Activated naive CD8-positive, alpha-beta T cell treated with anti-CD3 and anti-CD28 coated beads, Interleukin-2, amount 50 U/mL, for 24 hours (primary cell): ENCODE measurements at regions not wholly inside any gene's neighbourhood (a gene's known extent, or its start where the extent isn't known, plus 50 kb on each side); places are given as distances from the start of the nearest gene placed in this dataset.
"Not testable (repeated sequence)": the region's sequence is repeated elsewhere in the genome, so short reads cannot be mapped to it uniquely, and the experiment has no call there.

ENCODE experiments used
- ATAC-seq: fragments of 150-1000 bp; cut with Tn5 transposase; one replicate; pipeline ENCODE4 v1.10.0; 2021
- DNase-seq: peaks from one replicate; pipeline ENCODE4 v3.0.0; 2021
- H3K27ac Mint-ChIP-seq: one replicate; pipeline ENCODE4 v1.8.0; 2021; ENCODE audit warnings: mild to moderate bottlenecking, mixed read lengths
- H3K27me3 Mint-ChIP-seq: one replicate; pipeline ENCODE4 v1.8.0; 2021; ENCODE audit warnings: mixed read lengths
- H3K36me3 Mint-ChIP-seq: one replicate; pipeline ENCODE4 v1.8.0; 2021; ENCODE audit warnings: low read depth, mixed read lengths
- H3K4me1 Mint-ChIP-seq: one replicate; pipeline ENCODE4 v1.8.0; 2021; ENCODE audit warnings: mixed read lengths
- H3K4me3 Mint-ChIP-seq: one replicate; pipeline ENCODE4 v1.8.0; 2021; ENCODE audit warnings: mild to moderate bottlenecking, moderate library complexity, mixed read lengths
- H3K9me3 Mint-ChIP-seq: one replicate; pipeline ENCODE4 v1.8.0; 2021; ENCODE audit warnings: mixed read lengths

GRCh38 chr4:79772510-79772909, 300.5 kb downstream of the ANTXR2 start:
- H3K27ac Mint-ChIP-seq: no peak overlapping the region
- ATAC-seq (no peak), DNase-seq (no peak)
- H3K9me3 Mint-ChIP-seq: peaks cover 60% of the 10 kb centered on the region
- no peaks in the 10 kb centered on the region for H3K27me3 Mint-ChIP-seq
- no peaks in the 10 kb centered on the region for H3K4me1 Mint-ChIP-seq
- no peaks in the 10 kb centered on the region for H3K36me3 Mint-ChIP-seq
- H3K4me3 Mint-ChIP-seq: no peak overlapping the region

- DNase-seq (no peak), ATAC-seq (no peak)
- Mint-ChIP-seq H3K9me3 (peaks cover 11% of the 10 kb centered on the region), H3K4me3 (no peak overlapping the region), H3K27ac (no peak overlapping the region), H3K4me1 (no peaks in the 10 kb centered on the region), H3K27me3 (peaks cover 1% of the 10 kb centered on the region), H3K36me3 (no peaks in the 10 kb centered on the region)
These were observed 308.9 kb downstream of the ANTXR2 start for GRCh38 chr4:79764120-79764519.

GRCh38 chr4:79763486-79764075, 309.4 kb downstream of the ANTXR2 start:
- Mint-ChIP-seq H3K36me3 (no peaks in the 10 kb centered on the region), H3K4me1 (no peaks in the 10 kb centered on the region)

GRCh38 chr4:79759793-79760192, 313.2 kb downstream of the ANTXR2 start:
- DNase-seq: no peak
- Mint-ChIP-seq H3K36me3 (no peaks in the 10 kb centered on the region), H3K4me3 (no peak overlapping the region), H3K27ac (no peak overlapping the region), H3K4me1 (no peaks in the 10 kb centered on the region), H3K9me3 (no peaks in the 10 kb centered on the region), H3K27me3 (peaks cover 1% of the 10 kb centered on the region)
- no peak for ATAC-seq

More at GRCh38 chr4:79763486-79764075, 309.4 kb downstream of the ANTXR2 start:
- peaks cover 1% of the 10 kb centered on the region for H3K27me3 Mint-ChIP-seq
- H3K27ac Mint-ChIP-seq: no peak overlapping the region
- peaks cover 11% of the 10 kb centered on the region for H3K9me3 Mint-ChIP-seq
- ATAC-seq: no peak
- no peak for DNase-seq
- no peak overlapping the region for H3K4me3 Mint-ChIP-seq

- H3K36me3 Mint-ChIP-seq: no peaks in the 10 kb centered on the region
- H3K4me3 Mint-ChIP-seq: no peak overlapping the region
- H3K9me3 Mint-ChIP-seq: no peaks in the 10 kb centered on the region
- ATAC-seq (no peak), DNase-seq (no peak)
- H3K27ac Mint-ChIP-seq: no peak overlapping the region
- no peaks in the 10 kb centered on the region for H3K4me1 Mint-ChIP-seq
- H3K27me3 Mint-ChIP-seq: peaks cover 2% of the 10 kb centered on the region
These were observed 315.4 kb downstream of the ANTXR2 start for GRCh38 chr4:79757600-79757999.

- no peak overlapping the region for H3K27ac Mint-ChIP-seq
These were observed 316.7 kb downstream of the ANTXR2 start for GRCh38 chr4:79756140-79756895.

GRCh38 chr4:79748835-79749234, 324.2 kb downstream of the ANTXR2 start:
- Mint-ChIP-seq H3K36me3 (no peaks in the 10 kb centered on the region), H3K4me1 (no peaks in the 10 kb centered on the region), H3K9me3 (no peaks in the 10 kb centered on the region), H3K27ac (no peak overlapping the region), H3K27me3 (peaks cover 6% of the 10 kb centered on the region), H3K4me3 (no peak overlapping the region)
- DNase-seq (no peak), ATAC-seq (no peak)

More at GRCh38 chr4:79756140-79756895, 316.7 kb downstream of the ANTXR2 start:
- DNase-seq (no peak), ATAC-seq (no peak)
- H3K4me3 Mint-ChIP-seq: no peak overlapping the region
- H3K27me3 Mint-ChIP-seq: peaks cover 2% of the 10 kb centered on the region
- H3K36me3 Mint-ChIP-seq: no peaks in the 10 kb centered on the region
- no peaks in the 10 kb centered on the region for H3K4me1 Mint-ChIP-seq
- no peaks in the 10 kb centered on the region for H3K9me3 Mint-ChIP-seq

GRCh38 chr4:79747252-79747651, 325.8 kb downstream of the ANTXR2 start:
- H3K36me3 Mint-ChIP-seq: no peaks in the 10 kb centered on the region
- ATAC-seq (no peak), DNase-seq (no peak)
- peaks cover 8% of the 10 kb centered on the region for H3K27me3 Mint-ChIP-seq
- H3K4me1 Mint-ChIP-seq: no peaks in the 10 kb centered on the region
- no peaks in the 10 kb centered on the region for H3K9me3 Mint-ChIP-seq
- H3K4me3 Mint-ChIP-seq: no peak overlapping the region
- H3K27ac Mint-ChIP-seq: no peak overlapping the region

GRCh38 chr4:79743014-79743413, 330.0 kb downstream of the ANTXR2 start:
- no peaks in the 10 kb centered on the region for H3K36me3 Mint-ChIP-seq
- H3K27me3 Mint-ChIP-seq: peaks cover 8% of the 10 kb centered on the region
- no peaks in the 10 kb centered on the region for H3K4me1 Mint-ChIP-seq
- no peaks in the 10 kb centered on the region for H3K9me3 Mint-ChIP-seq
- H3K27ac Mint-ChIP-seq: no peak overlapping the region
- no peak overlapping the region for H3K4me3 Mint-ChIP-seq
- DNase-seq (no peak), ATAC-seq (no peak)

- no peak for DNase-seq
- no peaks in the 10 kb centered on the region for H3K36me3 Mint-ChIP-seq
- H3K4me3 Mint-ChIP-seq: no peak overlapping the region
- H3K9me3 Mint-ChIP-seq: no peaks in the 10 kb centered on the region
- H3K27ac Mint-ChIP-seq: no peak overlapping the region
- ATAC-seq: no peak
- peaks cover 8% of the 10 kb centered on the region for H3K27me3 Mint-ChIP-seq
- H3K4me1 Mint-ChIP-seq: no peaks in the 10 kb centered on the region
These were observed 331.9 kb upstream of the GK2 start for GRCh38 chr4:79739912-79740311.

GRCh38 chr4:79723507-79723906, 315.5 kb upstream of the GK2 start:
- Mint-ChIP-seq H3K4me3 (no peak overlapping the region), H3K27me3 (no peaks in the 10 kb centered on the region), H3K27ac (no peak overlapping the region), H3K9me3 (no peaks in the 10 kb centered on the region), H3K36me3 (no peaks in the 10 kb centered on the region), H3K4me1 (no peaks in the 10 kb centered on the region)
- no peak for DNase-seq
- no peak for ATAC-seq

GRCh38 chr4:79700356-79700755, 292.3 kb upstream of the GK2 start:
- DNase-seq: no peak
- H3K36me3 Mint-ChIP-seq: peaks cover 3% of the 10 kb centered on the region
- no peak overlapping the region for H3K4me3 Mint-ChIP-seq
- peaks cover 3% of the 10 kb centered on the region for H3K27me3 Mint-ChIP-seq
- H3K27ac Mint-ChIP-seq: no peak overlapping the region
- H3K9me3 Mint-ChIP-seq: peaks cover 12% of the 10 kb centered on the region
- H3K4me1 Mint-ChIP-seq: no peaks in the 10 kb centered on the region
- ATAC-seq: no peak

- no peak overlapping the region for H3K4me3 Mint-ChIP-seq
- no peaks in the 10 kb centered on the region for H3K4me1 Mint-ChIP-seq
- ATAC-seq (no peak), DNase-seq (no peak)
- no peaks in the 10 kb centered on the region for H3K36me3 Mint-ChIP-seq
- H3K9me3 Mint-ChIP-seq: peaks cover 26% of the 10 kb centered on the region
- peaks cover 10% of the 10 kb centered on the region for H3K27me3 Mint-ChIP-seq
- no peak overlapping the region for H3K27ac Mint-ChIP-seq
These were observed 289.4 kb upstream of the GK2 start for GRCh38 chr4:79697444-79697843.

GRCh38 chr4:79696534-79696933, 288.5 kb upstream of the GK2 start:
- not testable (repeated sequence) for H3K4me1 Mint-ChIP-seq, H3K27ac Mint-ChIP-seq, H3K27me3 Mint-ChIP-seq, DNase-seq, H3K4me3 Mint-ChIP-seq, H3K36me3 Mint-ChIP-seq, ATAC-seq
- peaks cover 26% of the 10 kb centered on the region for H3K9me3 Mint-ChIP-seq

- Mint-ChIP-seq H3K27me3 (peaks cover 10% of the 10 kb centered on the region), H3K27ac (no peak overlapping the region), H3K4me3 (no peak overlapping the region), H3K36me3 (no peaks in the 10 kb centered on the region), H3K9me3 (peaks cover 26% of the 10 kb centered on the region), H3K4me1 (no peaks in the 10 kb centered on the region)
- ATAC-seq: no peak
- no peak for DNase-seq
These were observed 287.8 kb upstream of the GK2 start for GRCh38 chr4:79695848-79696247.
